NCI-H446 (cell line): ENCODE measurements at regions not wholly inside any gene's neighbourhood (a gene's known extent, or its start where the extent isn't known, plus 50 kb on each side); places are given as distances from the start of the nearest gene placed in this dataset.

ENCODE experiments used
- DNase-seq, 2 experiments: peaks; one replicate each; lab custom pipeline; 2025; lab: John Stamatoyannopoulos, UW

GRCh38 chr3:141814375-141814774, 51.2 kb downstream of the GRK7 start:
- no peak for DNase-seq

GRCh38 chr3:141815667-141816066, 52.5 kb downstream of the GRK7 start:
- DNase-seq, result no peak

GRCh38 chr3:141816958-141817357, 53.8 kb downstream of the GRK7 start:
- DNase-seq, result no peak

- peak in 1 of 2 experiments; percentile 22 for DNase-seq
These were observed 51.0 kb upstream of the ATP1B3 start for GRCh38 chr3:141825216-141826011.
